ENCODE measurements at regions not wholly inside any gene's neighbourhood (a gene's known extent, or its start where the extent isn't known, plus 50 kb on each side); places are given as distances from the start of the nearest gene placed in this dataset.

GRCh38 chr4:154691229-154691628 is 52.6 kb upstream of the LRAT start:
- intact Hi-C loops (cut with DNase I) = no loop called here
- H3K36me3 ChIP-seq = no peaks in the 10 kb centered on the region
- TF ChIP-seq POLR2A (IDR thresholded peaks at IDR 0.05) = no peak
- no peak for TF ChIP-seq CTCF (IDR thresholded peaks at IDR 0.05)
- H3K27ac ChIP-seq = no peak overlapping the region
- H3K9me3 ChIP-seq = no peaks in the 10 kb centered on the region
- H3K4me3 ChIP-seq (replicated peaks in 1 of 3) = no peak overlapping the region
- no peak for DNase-seq
- H3K27me3 ChIP-seq = no peaks in the 10 kb centered on the region
- 95% methylated on average over 2 of the region's 2 CpGs for WGBS, 2 donors
- no peaks in the 10 kb centered on the region for H3K4me1 ChIP-seq

DNA sequence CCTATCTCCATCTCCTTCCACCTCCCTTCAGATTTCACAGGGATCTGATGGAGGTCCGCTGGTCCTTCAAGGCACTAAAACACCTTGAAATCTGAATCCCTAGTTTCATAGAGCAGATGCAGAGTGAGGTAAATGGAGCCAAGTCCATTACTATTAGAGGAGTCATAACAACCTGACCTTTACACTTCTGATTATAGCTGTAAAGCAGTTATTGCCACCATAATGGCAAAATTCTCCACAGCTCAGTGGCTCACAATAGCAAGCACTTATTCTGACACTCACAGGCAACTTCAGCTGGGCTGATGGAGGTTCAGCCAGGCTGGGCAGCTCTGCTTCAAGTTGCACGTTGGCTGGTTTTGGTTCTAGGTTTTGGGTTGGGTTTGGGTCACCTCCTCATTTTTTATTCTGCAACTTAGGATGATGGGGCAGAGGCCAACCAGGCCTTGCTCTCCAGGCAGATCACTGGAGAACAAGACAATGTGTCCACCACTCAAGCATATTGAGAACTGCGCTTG is 51.4 kb upstream of the LRAT start:
- Histone ChIP-seq H3K9me3 (no peaks in the 10 kb centered on the region), H3K27me3 (no peaks in the 10 kb centered on the region), H3K27ac (no peak overlapping the region), H3K36me3 (no peaks in the 10 kb centered on the region), H3K4me3 (replicated peaks in 1 of 3) (no peak overlapping the region), H3K4me1 (no peaks in the 10 kb centered on the region)
- 80 to 86% methylated on average over 3 of the region's 3 CpGs for WGBS, 2 donors
- DNase-seq = no peak
- intact Hi-C loops (cut with DNase I) = no loop called here
- no peak for TF ChIP-seq CTCF (IDR thresholded peaks at IDR 0.05)
- TF ChIP-seq POLR2A (IDR thresholded peaks at IDR 0.05) = no peak
